ENCODE measurements at regions not wholly inside any gene's neighbourhood (a gene's known extent, or its start where the extent isn't known, plus 50 kb on each side); places are given as distances from the start of the nearest gene placed in this dataset.

GRCh38 chr21:18460979-18461378 lies 57.4 kb upstream of the TMPRSS15 start:
- DNase-seq (ENCODE audit: low read depth), result no peak
- no peak overlapping the region for H3K4me3 ChIP-seq (ENCODE audit: low read depth, low read length)
- TF ChIP-seq, protein P1, sequence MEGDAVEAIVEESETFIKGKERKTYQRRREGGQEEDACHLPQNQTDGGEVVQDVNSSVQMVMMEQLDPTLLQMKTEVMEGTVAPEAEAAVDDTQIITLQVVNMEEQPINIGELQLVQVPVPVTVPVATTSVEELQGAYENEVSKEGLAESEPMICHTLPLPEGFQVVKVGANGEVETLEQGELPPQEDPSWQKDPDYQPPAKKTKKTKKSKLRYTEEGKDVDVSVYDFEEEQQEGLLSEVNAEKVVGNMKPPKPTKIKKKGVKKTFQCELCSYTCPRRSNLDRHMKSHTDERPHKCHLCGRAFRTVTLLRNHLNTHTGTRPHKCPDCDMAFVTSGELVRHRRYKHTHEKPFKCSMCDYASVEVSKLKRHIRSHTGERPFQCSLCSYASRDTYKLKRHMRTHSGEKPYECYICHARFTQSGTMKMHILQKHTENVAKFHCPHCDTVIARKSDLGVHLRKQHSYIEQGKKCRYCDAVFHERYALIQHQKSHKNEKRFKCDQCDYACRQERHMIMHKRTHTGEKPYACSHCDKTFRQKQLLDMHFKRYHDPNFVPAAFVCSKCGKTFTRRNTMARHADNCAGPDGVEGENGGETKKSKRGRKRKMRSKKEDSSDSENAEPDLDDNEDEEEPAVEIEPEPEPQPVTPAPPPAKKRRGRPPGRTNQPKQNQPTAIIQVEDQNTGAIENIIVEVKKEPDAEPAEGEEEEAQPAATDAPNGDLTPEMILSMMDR (conservative IDR thresholded peaks at IDR 0.05; ENCODE audit: low read depth, low read length), result no peak

- TF ChIP-seq, protein P1 (conservative IDR thresholded peaks at IDR 0.05; ENCODE audit: low read depth, low read length), result no peak
- DNase-seq (ENCODE audit: low read depth), result no peak
- H3K4me3 ChIP-seq (ENCODE audit: low read depth, low read length), result no peak overlapping the region
Measured at GRCh38 chr21:18461743-18462142, 58.2 kb upstream of the TMPRSS15 start.

DNA sequence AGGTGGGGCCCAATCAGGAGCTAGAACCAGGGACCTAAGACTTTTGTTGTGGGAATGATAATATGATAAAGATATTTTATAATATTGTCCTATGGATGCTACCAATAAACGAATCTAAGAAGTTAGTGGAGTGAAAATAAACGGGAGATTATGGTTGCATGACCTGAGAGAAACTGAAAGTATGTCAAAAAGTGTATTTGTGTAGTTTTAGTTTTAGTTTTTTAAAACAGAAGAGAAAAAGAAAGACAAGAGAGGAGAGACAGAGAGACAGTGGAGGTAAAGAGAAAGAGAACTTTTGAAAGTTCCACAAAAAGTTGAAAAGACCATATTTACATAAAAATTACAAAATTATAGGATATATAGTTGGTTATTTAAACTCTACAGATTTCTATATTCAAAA lies 64.1 kb upstream of the TMPRSS15 start:
- H3K4me3 ChIP-seq (ENCODE audit: low read depth, low read length), result no peak overlapping the region
- no peak for DNase-seq (ENCODE audit: low read depth)

GRCh38 chr21:18468790-18469189 lies 65.2 kb upstream of the TMPRSS15 start:
- no peak for DNase-seq (ENCODE audit: low read depth)
- TF ChIP-seq, protein P1 (conservative IDR thresholded peaks at IDR 0.05; ENCODE audit: low read depth, low read length), result no peak
- H3K4me3 ChIP-seq (ENCODE audit: low read depth, low read length), result no peak overlapping the region

More for the DNA sequence above, 64.1 kb upstream of the TMPRSS15 start:
- TF ChIP-seq, protein P1 (conservative IDR thresholded peaks at IDR 0.05; ENCODE audit: low read depth, low read length), result no peak

- TF ChIP-seq, protein P1 (conservative IDR thresholded peaks at IDR 0.05; ENCODE audit: low read depth, low read length), result no peak
- no peak for DNase-seq (ENCODE audit: low read depth)
- H3K4me3 ChIP-seq (ENCODE audit: low read depth, low read length), result no peak overlapping the region
Measured at GRCh38 chr21:18476639-18477038, 73.1 kb upstream of the TMPRSS15 start.

GRCh38 chr21:18477043-18477442 lies 73.5 kb upstream of the TMPRSS15 start:
- TF ChIP-seq, protein P1 (conservative IDR thresholded peaks at IDR 0.05; ENCODE audit: low read depth, low read length), result no peak
- DNase-seq (ENCODE audit: low read depth), result no peak
- H3K4me3 ChIP-seq (ENCODE audit: low read depth, low read length), result no peak overlapping the region

- no peak overlapping the region for H3K4me3 ChIP-seq (ENCODE audit: low read depth, low read length)
- DNase-seq (ENCODE audit: low read depth), result no peak
- TF ChIP-seq, protein P1 (conservative IDR thresholded peaks at IDR 0.05; ENCODE audit: low read depth, low read length), result no peak
Measured at GRCh38 chr21:18478513-18478912, 74.9 kb upstream of the TMPRSS15 start.

Measured in epithelial cell of proximal tubule (primary cell).